IMR-90 (cell line): ENCODE measurements at regions not wholly inside any gene's neighbourhood (a gene's known extent, or its start where the extent isn't known, plus 50 kb on each side); places are given as distances from the start of the nearest gene placed in this dataset.

ENCODE experiments used
- ATAC-seq: fragments of 200-7000 bp; cut with Tn5 transposase; 2 replicates; pipeline ENCODE4 v1.9.1; 2020; ENCODE audit warnings: low read depth, mild to moderate bottlenecking, moderate library complexity
- BruUV-seq: library from RNA; stranded (reverse); fragments of 400-500 nt; replicated peaks from 2 replicates; lab custom pipeline; 2021; lab: Mats Ljungman, UMichigan
- CTCF ChIA-PET: fragments of 300-600 bp; formaldehyde crosslinking; extraction: SDS; loops from one replicate; lab custom pipeline; 2021; ENCODE audit warnings: antibody characterized with exemption; lab: Yijun Ruan, JAX
- POLR2A ChIA-PET: fragments of 300-600 bp; sonication (Branson Sonifier 250); formaldehyde crosslinking; loops from one replicate; lab custom pipeline; 2022; ENCODE audit warnings: antibody characterized with exemption; ENCODE audit not compliant: unreplicated experiment; lab: Charles Lee
- DNase-seq: peaks from one replicate; pipeline ENCODE4 v3.0.0; 2013
- H2AFZ ChIP-seq: replicated peaks from 2 replicates; pipeline ENCODE3; 2013; ENCODE audit warnings: low read length, mild to moderate bottlenecking; ENCODE audit not compliant: poor library complexity
- H2AK5ac ChIP-seq: 2 replicates; pipeline ENCODE4 v1.6.1; 2013; ENCODE audit warnings: low read depth, low read length, inconsistent platforms
- H2AK9ac ChIP-seq: replicated peaks from 2 replicates; pipeline ENCODE3; 2013; ENCODE audit warnings: mild to moderate bottlenecking, low read depth, low read length, moderate library complexity; ENCODE audit not compliant: poor library complexity
- H2BK120ac ChIP-seq: 2 replicates; pipeline ENCODE4 v1.6.1; 2013; ENCODE audit warnings: low read depth, low read length, inconsistent platforms
- H2BK15ac ChIP-seq: 3 replicates; pipeline ENCODE4 v1.6.1; 2013; ENCODE audit warnings: low read depth, low read length, inconsistent platforms
- H2BK20ac ChIP-seq: 2 replicates; pipeline ENCODE4 v1.6.1; 2013; ENCODE audit warnings: low read depth, mild to moderate bottlenecking, inconsistent platforms, low read length, moderate library complexity
- H2BK5ac ChIP-seq: 2 replicates; pipeline ENCODE4 v1.6.1; 2013; ENCODE audit warnings: mild to moderate bottlenecking, low read depth, low read length, inconsistent platforms; ENCODE audit not compliant: poor library complexity, severe bottlenecking
- H3K14ac ChIP-seq: replicated peaks from 2 replicates; pipeline ENCODE4 v1.6.1; 2013; ENCODE audit warnings: low read depth, low read length, inconsistent platforms
- H3K18ac ChIP-seq: 2 replicates; pipeline ENCODE4 v1.6.1; 2013; ENCODE audit warnings: low read depth, low read length, control low read depth
- H3K23ac ChIP-seq: 2 replicates; pipeline ENCODE4 v1.6.1; 2013; ENCODE audit warnings: low read depth, low read length, inconsistent platforms
- H3K27ac ChIP-seq: 2 replicates; pipeline ENCODE4 v1.5.1; 2013; ENCODE audit warnings: mild to moderate bottlenecking, control low read depth, low read length; ENCODE audit not compliant: insufficient read depth
- H3K27me3 ChIP-seq: 2 replicates; pipeline ENCODE4 v1.6.1; 2013; ENCODE audit warnings: low read length; ENCODE audit not compliant: control insufficient read depth, insufficient read depth
- H3K36me3 ChIP-seq: 2 replicates; pipeline ENCODE4 v1.6.1; 2013; ENCODE audit warnings: low read length, mixed read lengths; ENCODE audit not compliant: control insufficient read depth, insufficient read depth
- H3K4ac ChIP-seq: 2 replicates; pipeline ENCODE4 v1.6.1; 2013; ENCODE audit warnings: low read depth, low read length, inconsistent platforms
- H3K4me1 ChIP-seq: 2 replicates; pipeline ENCODE4 v1.6.1; 2013; ENCODE audit warnings: low read length, mixed read lengths; ENCODE audit not compliant: control insufficient read depth, insufficient read depth
- H3K4me2 ChIP-seq: 2 replicates; pipeline ENCODE4 v1.6.1; 2013; ENCODE audit warnings: low read depth, mild to moderate bottlenecking, control low read depth, low read length, moderate library complexity
- H3K4me3 ChIP-seq: 2 replicates; pipeline ENCODE4 v1.5.1; 2013; ENCODE audit warnings: low read depth, mild to moderate bottlenecking, control low read depth, low read length, moderate library complexity; ENCODE audit not compliant: insufficient read depth
- H3K56ac ChIP-seq: 2 replicates; pipeline ENCODE4 v1.6.1; 2013; ENCODE audit warnings: low read length, inconsistent platforms; ENCODE audit not compliant: insufficient read depth; ENCODE audit errors: extremely low read depth
- H3K79me1 ChIP-seq, 2 experiments: 2 replicates each; pipeline ENCODE4 v1.6.1; 2013; ENCODE audit warnings: low read length in 2 of 2, inconsistent platforms in 1 of 2, low read depth in 1 of 2
- H3K9ac ChIP-seq: 2 replicates; pipeline ENCODE4 v1.6.1; 2013; ENCODE audit warnings: low read depth, low read length, control low read depth
- H3K9me1 ChIP-seq: 2 replicates; pipeline ENCODE4 v1.6.1; 2013; ENCODE audit warnings: low read length, inconsistent platforms; ENCODE audit not compliant: insufficient read depth
- H3K9me3 ChIP-seq: 2 replicates; pipeline ENCODE4 v1.6.1; 2013; ENCODE audit warnings: low read length; ENCODE audit not compliant: control insufficient read depth, insufficient read depth
- H4K20me1 ChIP-seq: 2 replicates; pipeline ENCODE4 v1.6.1; 2013; ENCODE audit warnings: low read length, inconsistent platforms; ENCODE audit not compliant: insufficient read depth
- H4K5ac ChIP-seq: 2 replicates; pipeline ENCODE4 v1.6.1; 2013; ENCODE audit warnings: mild to moderate bottlenecking, low read depth, low read length, control low read depth
- H4K8ac ChIP-seq, 2 experiments: 2 replicates each; pipeline ENCODE4 v1.6.1; 2013; ENCODE audit warnings: low read depth in 2 of 2, low read length in 2 of 2, control low read depth in 1 of 2, inconsistent platforms in 1 of 2
- H4K91ac ChIP-seq: 2 replicates; pipeline ENCODE4 v1.6.1; 2013; ENCODE audit warnings: low read depth, low read length, inconsistent platforms; ENCODE audit not compliant: insufficient read depth
- CTCF ChIP-seq: conservative IDR thresholded peaks from 2 replicates; pipeline ENCODE4 v1.5.1; 2012; ENCODE audit warnings: mild to moderate bottlenecking, low read depth, low read length, improper control_type of control experiment
- MAFK ChIP-seq: IDR thresholded peaks from 2 replicates; pipeline ENCODE4 v1.6.1; 2012; ENCODE audit warnings: low read depth, low read length, improper control_type of control experiment
- POLR2A ChIP-seq: IDR thresholded peaks from 2 replicates; pipeline ENCODE4 v1.6.1; 2012; ENCODE audit warnings: mild to moderate bottlenecking, low read depth, low read length
- WGBS, 2 experiments: methylation state at CpG; one replicate each; pipeline versions ENCODE4 v1.1.5 to v1.1.7; 2013; ENCODE audit warnings: missing lambda C conversion rate in 2 of 2; ENCODE audit not compliant: insufficient read length in 1 of 2; ENCODE audit errors: extremely low coverage in 2 of 2; 5-methylcytosine and 5-hydroxymethylcytosine counted together
- dilution Hi-C: fragments of 300-500 bp; cut with HindIII; formaldehyde crosslinking; loops from one replicate; pipeline ENCODE4 v1.14.3; 2018; ENCODE audit warnings: low sequenced_read_pairs; ENCODE audit not compliant: unreplicated experiment
- in situ Hi-C: fragments of 300-500 bp; cut with MboI; formaldehyde crosslinking; loops from 3 replicates; pipeline ENCODE4 v1.14.3; 2019; ENCODE audit warnings: low sequenced_read_pairs, inconsistent platforms, mixed read lengths
- intact Hi-C: fragments of 100-400 bp; cut with micrococcal nuclease; formaldehyde crosslinking; loops from 2 replicates; pipeline ENCODE4 v1.10.0; 2022
- TF ChIP-seq, protein P1 (sequence below): fragments of 150-350 bp; IDR thresholded peaks from 2 replicates; pipeline ENCODE4 v1.6.1; 2017; ENCODE audit warnings: mild to moderate bottlenecking, antibody characterized with exemption, low read length, low read depth

GRCh38 chr16:8203101-8203500 is 387.2 kb downstream of the TMEM114 start:
- WGBS, 2 experiments: no CpG with 5 or more reads among the region's 2 CpGs
- no peak for ATAC-seq

More at GRCh38 chr16:8203101-8203500, 387.2 kb downstream of the TMEM114 start:
- Histone ChIP-seq H3K36me3 (no peaks in the 10 kb centered on the region), H3K27me3 (no peaks in the 10 kb centered on the region), H3K9me3 (peaks cover 9% of the 10 kb centered on the region), H4K20me1 (no peaks in the 10 kb centered on the region), H2BK120ac (no peak overlapping the region), H2AFZ (no peak overlapping the region), H3K9me1 (no peaks in the 10 kb centered on the region), H4K91ac (no peak overlapping the region), H3K4me1 (no peaks in the 10 kb centered on the region), H3K23ac (no peak overlapping the region), H3K27ac (no peak overlapping the region), H2AK5ac (no peak overlapping the region), H4K5ac (no peak overlapping the region), H2AK9ac (no peak overlapping the region), H2BK20ac (no peak overlapping the region), H3K4me3 (no peak overlapping the region), H3K4ac (no peak overlapping the region), H3K56ac (no peak overlapping the region), H2BK15ac (no peak overlapping the region), H4K8ac (no peak overlapping the region), H3K79me1 (no peaks in the 10 kb centered on the region), H2BK5ac (no peak overlapping the region), H3K4me2 (no peak overlapping the region), H3K18ac (no peak overlapping the region), H3K9ac (no peak overlapping the region), H3K14ac (no peak overlapping the region)
- in situ Hi-C loops: no loop called here
- dilution Hi-C loops: no loop called here
- no TSS peak for BruUV-seq
- TF ChIP-seq POLR2A (no peak), CTCF (no peak), MAFK (no peak)
- TF ChIP-seq, protein P1, sequence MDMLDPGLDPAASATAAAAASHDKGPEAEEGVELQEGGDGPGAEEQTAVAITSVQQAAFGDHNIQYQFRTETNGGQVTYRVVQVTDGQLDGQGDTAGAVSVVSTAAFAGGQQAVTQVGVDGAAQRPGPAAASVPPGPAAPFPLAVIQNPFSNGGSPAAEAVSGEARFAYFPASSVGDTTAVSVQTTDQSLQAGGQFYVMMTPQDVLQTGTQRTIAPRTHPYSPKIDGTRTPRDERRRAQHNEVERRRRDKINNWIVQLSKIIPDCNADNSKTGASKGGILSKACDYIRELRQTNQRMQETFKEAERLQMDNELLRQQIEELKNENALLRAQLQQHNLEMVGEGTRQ: no peak
- DNase-seq: no peak
- ChIA-PET POLR2A (no interaction called here), CTCF (no interaction called here)
- intact Hi-C loops: no loop called here
